ENCODE measurements at regions not wholly inside any gene's neighbourhood (a gene's known extent, or its start where the extent isn't known, plus 50 kb on each side); places are given as distances from the start of the nearest gene placed in this dataset.

DNA sequence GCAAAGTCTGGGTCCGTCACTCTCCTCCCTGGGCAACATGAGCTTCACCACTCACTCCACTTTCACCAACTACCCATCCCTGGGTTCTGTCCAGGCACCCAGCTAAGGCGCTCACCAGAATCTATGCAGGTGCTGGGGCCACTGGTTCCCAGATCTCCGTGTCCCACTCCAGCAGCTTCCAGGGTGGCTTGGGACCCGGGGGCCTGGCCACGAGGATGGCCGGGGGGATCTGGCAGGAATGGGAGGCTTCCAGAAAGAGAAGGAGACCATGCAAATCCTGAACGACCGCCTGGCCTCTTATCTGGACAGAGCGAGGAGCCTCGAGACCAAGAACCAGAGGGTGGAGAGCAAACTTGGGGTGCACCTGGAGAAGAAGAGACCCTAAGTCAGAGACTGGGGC, 1611.0 kb upstream of the ACO1 start:
- H3K9me2 ChIP-seq (ENCODE audit: insufficient read depth): no peaks in the 10 kb centered on the region
- POLR2A ChIA-PET: no interaction called here
- intact Hi-C loops (cut with micrococcal nuclease): no loop called here
- H3K27ac ChIP-seq (ENCODE audit: low read depth, low read length): no peak overlapping the region
- DNase-seq (ENCODE audit: low read depth, low spot score) (no peak), ATAC-seq (no peak)
- H3K4me2 ChIP-seq (ENCODE audit: low read length): no peak overlapping the region
- RAD21 ChIA-PET (ENCODE audit: low non-redundant PET in 1 of 2, low total read pairs in 2 of 2, uncharacterized antibody in 2 of 2, unreplicated experiment in 2 of 2): no interaction called here
- H3K27me3 ChIP-seq (ENCODE audit: insufficient read depth, low read length): no peaks in the 10 kb centered on the region
- BruUV-seq (replicated peaks): no TSS peak
- H3K9ac ChIP-seq (ENCODE audit: low read length): no peak overlapping the region
- no peaks in the 10 kb centered on the region for H3K4me1 ChIP-seq (ENCODE audit: control insufficient read depth in 1 of 2, insufficient read depth in 2 of 2, low read length in 2 of 2)
- H2AFZ ChIP-seq (ENCODE audit: low read depth, low read length, poor library complexity, severe bottlenecking): no peak overlapping the region
- H3K4me3 ChIP-seq (replicated peaks in 1 of 2; ENCODE audit: low read depth in 1 of 2, low read length in 2 of 2): no peak overlapping the region
- H3K9me3 ChIP-seq (ENCODE audit: control insufficient read depth in 1 of 2, insufficient read depth in 1 of 2, low read depth in 1 of 2, low read length in 2 of 2): no peaks in the 10 kb centered on the region
- no peaks in the 10 kb centered on the region for H3K36me3 ChIP-seq (ENCODE audit: control insufficient read depth in 1 of 2, insufficient read depth in 2 of 2, low read length in 2 of 2)
- H4K20me1 ChIP-seq (ENCODE audit: insufficient read depth): no peaks in the 10 kb centered on the region; the same call in 1 of the 2 replicates
- H3K79me2 ChIP-seq (ENCODE audit: insufficient read depth, low read length): no peaks in the 10 kb centered on the region
- CTCF ChIA-PET: no interaction called here
- TF ChIP-seq ELF1 (IDR thresholded peaks at IDR 0.05; ENCODE audit: borderline replicate concordance, low read depth): no peak
- TF ChIP-seq, protein P1, sequence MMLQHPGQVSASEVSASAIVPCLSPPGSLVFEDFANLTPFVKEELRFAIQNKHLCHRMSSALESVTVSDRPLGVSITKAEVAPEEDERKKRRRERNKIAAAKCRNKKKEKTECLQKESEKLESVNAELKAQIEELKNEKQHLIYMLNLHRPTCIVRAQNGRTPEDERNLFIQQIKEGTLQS (IDR thresholded peaks at IDR 0.05): no peak
- TF ChIP-seq FOSL1 (IDR thresholded peaks at IDR 0.05; ENCODE audit: low read depth): no peak
- no peak for TF ChIP-seq CEBPB (IDR thresholded peaks at IDR 0.05; ENCODE audit: low read depth)
- no peak for TF ChIP-seq ZNF274 (IDR thresholded peaks at IDR 0.05; ENCODE audit: low read depth, low read length)
- no peak for TF ChIP-seq ZFX (IDR thresholded peaks at IDR 0.05)
- no peak for TF ChIP-seq SRF (IDR thresholded peaks at IDR 0.05; ENCODE audit: low read depth)
- TF ChIP-seq EZH2phosphoT487 (IDR thresholded peaks at IDR 0.05; ENCODE audit: borderline replicate concordance): no peak
- TF ChIP-seq POLR2AphosphoS5 (IDR thresholded peaks at IDR 0.05; ENCODE audit: low read depth, low read length): no peak
- no peak for TF ChIP-seq POLR2A (IDR thresholded peaks at IDR 0.05; ENCODE audit: borderline replicate concordance, extremely low read depth, insufficient read depth, insufficient read length)
- no peak for TF ChIP-seq EGR1 (IDR thresholded peaks at IDR 0.05; ENCODE audit: low read depth)
- TF ChIP-seq, protein P2, sequence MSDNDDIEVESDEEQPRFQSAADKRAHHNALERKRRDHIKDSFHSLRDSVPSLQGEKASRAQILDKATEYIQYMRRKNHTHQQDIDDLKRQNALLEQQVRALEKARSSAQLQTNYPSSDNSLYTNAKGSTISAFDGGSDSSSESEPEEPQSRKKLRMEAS (IDR thresholded peaks at IDR 0.05): no peak
- no peak for TF ChIP-seq YY1 (IDR thresholded peaks at IDR 0.05; ENCODE audit: extremely low read depth, insufficient replicate concordance, low read depth, low read length)
- no peak for TF ChIP-seq JUND (IDR thresholded peaks at IDR 0.05)
- TF ChIP-seq CBX3 (IDR thresholded peaks at IDR 0.05; ENCODE audit: low read depth): no peak
- no peak for TF ChIP-seq SIN3A (IDR thresholded peaks at IDR 0.05; ENCODE audit: low read depth)
